H1 (cell line): ENCODE measurements at regions not wholly inside any gene's neighbourhood (a gene's known extent, or its start where the extent isn't known, plus 50 kb on each side); places are given as distances from the start of the nearest gene placed in this dataset.

ENCODE experiments used
- CEBPB ChIP-seq: IDR thresholded peaks from 2 replicates; pipeline ENCODE4 v1.6.1; 2012; ENCODE audit warnings: low read depth, low read length
- CTBP2 ChIP-seq: IDR thresholded peaks from 2 replicates; pipeline ENCODE4 v1.7.0; 2011; ENCODE audit warnings: borderline replicate concordance, mild to moderate bottlenecking, moderate library complexity, mixed read lengths, low read length; ENCODE audit not compliant: insufficient read depth, insufficient read length
- CTCF ChIP-seq, 3 experiments: IDR thresholded peaks; 1 replicate in 2 of 3; 2 replicates in 1 of 3; pipeline versions ENCODE4 v1.5.1 to v1.6.1; 2011; ENCODE audit warnings: low read length in 3 of 3, mild to moderate bottlenecking in 3 of 3, inconsistent platforms in 2 of 3, low read depth in 1 of 3, moderate library complexity in 1 of 3; ENCODE audit not compliant: insufficient read depth in 1 of 3; ENCODE audit errors: control extremely low read depth in 1 of 3
- EP300 ChIP-seq, 2 experiments: IDR thresholded peaks; 1 replicate in 1 of 2; 2 replicates in 1 of 2; pipeline ENCODE4 v1.6.1; 2011 to 2012; ENCODE audit warnings: low read depth in 2 of 2, low read length in 2 of 2, mild to moderate bottlenecking in 2 of 2, borderline replicate concordance in 1 of 2, inconsistent platforms in 1 of 2, moderate library complexity in 1 of 2
- GABPA ChIP-seq: IDR thresholded peaks from 2 replicates; pipeline ENCODE4 v1.6.1; 2011; ENCODE audit warnings: mild to moderate bottlenecking, low read length, moderate library complexity, borderline replicate concordance; ENCODE audit not compliant: insufficient read depth
- JUN ChIP-seq: IDR thresholded peaks from 2 replicates; pipeline ENCODE4 v1.6.1; 2011; ENCODE audit warnings: low read depth, mild to moderate bottlenecking, improper control_type of control experiment, low read length
- POLR2A ChIP-seq, 2 experiments: IDR thresholded peaks; 1 replicate in 1 of 2; 2 replicates in 1 of 2; pipeline ENCODE4 v1.6.1; 2011; ENCODE audit warnings: low read depth in 2 of 2, low read length in 2 of 2, mild to moderate bottlenecking in 2 of 2; ENCODE audit errors: control extremely low read depth in 1 of 2
- RBBP5 ChIP-seq: IDR thresholded peaks from 2 replicates; pipeline ENCODE4 v1.7.1; 2012; ENCODE audit warnings: low read depth, mild to moderate bottlenecking, inconsistent platforms, low read length, moderate library complexity, borderline replicate concordance

DNA sequence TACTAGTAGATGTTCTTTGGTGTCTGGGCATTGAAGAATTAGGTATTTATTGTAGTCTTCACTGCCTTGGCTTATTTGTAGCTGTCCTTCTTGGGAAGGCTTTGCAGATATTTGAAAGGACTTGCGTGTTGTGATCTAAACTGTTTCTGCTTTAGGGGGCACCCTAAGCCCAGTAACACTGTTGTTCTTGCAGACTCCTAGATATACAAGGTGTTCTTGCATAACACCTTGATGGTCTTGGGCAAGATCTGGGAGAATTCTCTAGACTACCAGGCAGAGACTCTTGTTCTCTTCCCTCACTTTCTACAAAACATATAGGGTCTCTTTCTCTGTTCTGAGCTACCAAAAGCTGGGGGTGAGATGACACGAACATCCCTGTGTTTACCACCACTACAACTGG lies 179.1 kb downstream of the FAM170A start:
- TF ChIP-seq POLR2A (IDR thresholded peaks at IDR 0.05; ENCODE audit: control extremely low read depth in 1 of 2, low read depth in 2 of 2, low read length in 2 of 2) (no peak), CTCF (IDR thresholded peaks at IDR 0.05; ENCODE audit: control extremely low read depth in 1 of 3, insufficient read depth in 1 of 3, low read depth in 1 of 3, low read length in 3 of 3) (peak in 1 of 3 experiments; percentile 42; a peak in 2 of 4 replicates), GABPA (no peak), RBBP5 (no peak), CEBPB (peak; percentile 98), JUN (no peak), CTBP2 (no peak), EP300 (IDR thresholded peaks at IDR 0.05; ENCODE audit: borderline replicate concordance in 1 of 2, low read depth in 2 of 2, low read length in 2 of 2) (no peak)
